PC-9 (cell line): ENCODE measurements at regions not wholly inside any gene's neighbourhood (a gene's known extent, or its start where the extent isn't known, plus 50 kb on each side); places are given as distances from the start of the nearest gene placed in this dataset.

Experiments used
- BruUV-seq: library from RNA; stranded (reverse); fragments of 400-500 nt; replicated peaks from 2 replicates; lab custom pipeline; 2021; lab: Mats Ljungman, UMichigan
- CTCF ChIA-PET: fragments of 300-600 bp; sonication (Branson Sonifier 250); formaldehyde crosslinking; loops from one replicate; lab custom pipeline; 2022; ENCODE audit warnings: antibody characterized with exemption; lab: Charles Lee
- POLR2A ChIA-PET: fragments of 300-600 bp; sonication (Branson Sonifier 250); formaldehyde crosslinking; loops from one replicate; lab custom pipeline; 2022; ENCODE audit warnings: antibody characterized with exemption; ENCODE audit not compliant: unreplicated experiment; lab: Charles Lee
- DNase-seq, 2 experiments: peaks; one replicate each; pipeline versions ENCODE4 v3.0.0 to v3.0.0-alpha.2; 2015 to 2022; ENCODE audit warnings: mixed read lengths in 1 of 2
- H2AFZ ChIP-seq: fragments of 200-600 bp; sonication (generic); 2 replicates; pipeline ENCODE4 v1.8.1; 2017; ENCODE audit warnings: antibody characterized with exemption
- H3F3A ChIP-seq: fragments of 200-600 bp; sonication (generic); 2 replicates; pipeline ENCODE4 v1.8.1; 2017; ENCODE audit warnings: antibody characterized with exemption, mild to moderate bottlenecking, low read depth; ENCODE audit not compliant: insufficient read depth
- H3K27ac ChIP-seq: fragments of 200-600 bp; sonication (generic); 2 replicates; pipeline ENCODE4 v1.6.1; 2016; ENCODE audit warnings: mixed run types
- H3K27me3 ChIP-seq: fragments of 200-600 bp; sonication (generic); 2 replicates; pipeline ENCODE4 v1.6.1; 2016; ENCODE audit warnings: low read depth, mixed run types; ENCODE audit not compliant: insufficient read depth
- H3K36me3 ChIP-seq: fragments of 200-600 bp; sonication (generic); 2 replicates; pipeline ENCODE4 v1.6.1; 2016; ENCODE audit warnings: low read depth, mixed run types
- H3K4me1 ChIP-seq: fragments of 200-600 bp; sonication (generic); replicated peaks from 2 replicates; pipeline ENCODE4 v1.6.1; 2016; ENCODE audit warnings: mixed run types; ENCODE audit not compliant: insufficient read depth
- H3K4me2 ChIP-seq: fragments of 200-600 bp; sonication (generic); 2 replicates; pipeline ENCODE4 v1.6.1; 2017; ENCODE audit warnings: mixed run types
- H3K4me3 ChIP-seq: fragments of 200-600 bp; sonication (generic); 2 replicates; pipeline ENCODE4 v1.6.1; 2016; ENCODE audit warnings: mixed run types
- H3K79me2 ChIP-seq: fragments of 200-600 bp; sonication (generic); 2 replicates; pipeline ENCODE4 v1.6.1; 2017; ENCODE audit warnings: low read depth, mixed run types
- H3K9me2 ChIP-seq: fragments of 200-600 bp; sonication (generic); 2 replicates; pipeline ENCODE4 v1.8.1; 2017; ENCODE audit warnings: mild to moderate bottlenecking; ENCODE audit not compliant: insufficient read depth
- H3K9me3 ChIP-seq: fragments of 200-600 bp; sonication (generic); 2 replicates; pipeline ENCODE4 v1.8.1; 2016; ENCODE audit warnings: low read depth; ENCODE audit not compliant: insufficient read depth
- H4K20me1 ChIP-seq: fragments of 200-600 bp; sonication (generic); 2 replicates; pipeline ENCODE4 v1.8.1; 2017; ENCODE audit not compliant: insufficient read depth
- CTCF ChIP-seq: fragments of 200-600 bp; sonication (generic); conservative IDR thresholded peaks from 2 replicates; pipeline ENCODE4 v1.6.1; 2017; ENCODE audit warnings: mixed run types, antibody characterized with exemption, mild to moderate bottlenecking, moderate library complexity
- EZH2 ChIP-seq: fragments of 200-600 bp; sonication (generic); IDR thresholded peaks from 2 replicates; pipeline ENCODE4 v1.8.0; 2017; ENCODE audit warnings: antibody characterized with exemption, low read depth
- intact Hi-C: fragments of 100-400 bp; cut with micrococcal nuclease; formaldehyde crosslinking; loops from one replicate; pipeline ENCODE4 v1.10.0; 2022; ENCODE audit not compliant: unreplicated experiment

GRCh38 chr15:77790481-77790880 is 157.8 kb upstream of the LINGO1 start:
- peaks cover 87% of the 10 kb centered on the region for H3K27me3 ChIP-seq
- no peaks in the 10 kb centered on the region for H3K79me2 ChIP-seq
- no TSS peak for BruUV-seq
- H3K4me1 ChIP-seq: no peaks in the 10 kb centered on the region
- H3K36me3 ChIP-seq: no peaks in the 10 kb centered on the region
- no peaks in the 10 kb centered on the region for H3F3A ChIP-seq
- no peaks in the 10 kb centered on the region for H4K20me1 ChIP-seq
- no peaks in the 10 kb centered on the region for H3K9me2 ChIP-seq
- no peak overlapping the region for H3K4me3 ChIP-seq
- H3K27ac ChIP-seq: no peak overlapping the region
- no peaks in the 10 kb centered on the region for H3K9me3 ChIP-seq
- ChIA-PET CTCF (no interaction called here), POLR2A (no interaction called here)
- no peak for DNase-seq
- no peak overlapping the region for H2AFZ ChIP-seq
- intact Hi-C loops: no loop called here
- TF ChIP-seq CTCF: no peak
- no peak overlapping the region for H3K4me2 ChIP-seq

DNA sequence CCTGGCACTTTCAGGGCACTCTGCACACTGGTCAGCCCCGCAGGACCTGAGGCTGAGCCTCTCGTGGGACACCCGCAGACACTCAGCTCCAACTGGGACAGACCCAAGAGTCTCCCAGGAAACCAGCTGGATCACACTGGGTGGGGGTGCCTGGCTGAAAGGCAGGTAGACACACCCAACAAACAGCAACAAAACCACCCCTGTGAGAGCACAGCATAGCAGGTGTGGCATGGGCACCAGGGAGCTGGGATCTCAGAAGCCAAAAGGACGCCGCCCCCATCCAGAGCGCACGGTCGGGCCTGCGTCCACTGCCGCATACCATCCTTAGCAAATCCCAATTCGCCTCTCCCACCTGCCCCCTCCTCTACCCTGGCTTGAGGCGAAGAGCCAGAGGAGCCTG is 154.2 kb upstream of the LINGO1 start:
- H3K79me2 ChIP-seq: no peaks in the 10 kb centered on the region
- no peak overlapping the region for H3K4me2 ChIP-seq
- no peaks in the 10 kb centered on the region for H3F3A ChIP-seq
- no TSS peak for BruUV-seq
- H3K27me3 ChIP-seq: peaks cover 92% of the 10 kb centered on the region
- CTCF ChIA-PET: no interaction called here
- no peak for DNase-seq
- no peak overlapping the region for H3K27ac ChIP-seq
- H3K36me3 ChIP-seq: no peaks in the 10 kb centered on the region
- TF ChIP-seq CTCF: no peak
- intact Hi-C loops: no loop called here
- POLR2A ChIA-PET: interaction anchor here (0.7 kb wide), 1 partner anchor 703 kb away, joined by 3 read pairs; no protein-coding TSS in a partner anchor
- no peak overlapping the region for H3K4me3 ChIP-seq
- H3K4me1 ChIP-seq: no peaks in the 10 kb centered on the region
- H4K20me1 ChIP-seq: no peaks in the 10 kb centered on the region
- no peaks in the 10 kb centered on the region for H3K9me2 ChIP-seq
- H2AFZ ChIP-seq: no peak overlapping the region
- H3K9me3 ChIP-seq: no peaks in the 10 kb centered on the region

DNA sequence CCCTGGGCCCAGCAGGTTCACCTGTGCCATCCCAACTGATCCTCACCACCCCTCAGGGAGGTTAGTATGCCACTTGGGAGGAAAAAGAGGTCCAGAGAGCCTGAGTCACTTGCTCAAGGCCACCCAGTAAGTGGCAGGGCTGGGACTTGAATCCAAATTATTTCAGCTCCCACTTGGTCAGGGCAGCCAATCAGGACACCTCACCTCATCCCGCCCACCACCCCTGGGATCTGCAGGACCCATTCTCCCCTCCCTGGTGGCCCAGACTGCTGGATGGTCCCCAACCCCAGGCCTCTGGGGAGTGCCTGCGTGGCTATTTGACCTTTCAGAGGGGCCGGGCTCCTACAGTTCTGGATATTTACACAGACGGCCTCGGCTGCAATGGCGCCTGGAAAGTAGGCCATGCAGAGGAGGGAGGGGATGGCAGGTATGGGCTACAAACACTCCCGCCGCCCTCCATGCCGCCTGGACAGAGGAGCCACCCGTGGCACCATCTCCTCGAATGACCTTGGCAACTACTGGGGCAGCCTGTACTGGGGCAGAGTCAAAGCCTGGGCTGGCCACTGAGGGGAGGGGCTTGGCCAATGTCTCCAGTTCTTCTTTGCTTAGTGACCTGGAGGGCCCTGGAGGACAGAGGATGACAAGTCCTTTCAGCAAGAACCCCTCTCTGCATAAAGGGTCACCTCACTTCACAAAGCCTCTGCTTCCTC is 153.6 kb upstream of the LINGO1 start:
- no peaks in the 10 kb centered on the region for H3K79me2 ChIP-seq
- ChIA-PET CTCF (no interaction called here), POLR2A (no interaction called here)
- TF ChIP-seq CTCF (no peak), EZH2 (no peak)
- H3K9me2 ChIP-seq: no peaks in the 10 kb centered on the region
- peaks cover 94% of the 10 kb centered on the region for H3K27me3 ChIP-seq
- no peaks in the 10 kb centered on the region for H3K36me3 ChIP-seq
- no peak overlapping the region for H3K27ac ChIP-seq
- H3K4me2 ChIP-seq: no peak overlapping the region
- intact Hi-C loops: no loop called here
- no peak overlapping the region for H3K4me3 ChIP-seq
- BruUV-seq: no TSS peak
- H3F3A ChIP-seq: no peaks in the 10 kb centered on the region
- H2AFZ ChIP-seq: no peak overlapping the region
- H4K20me1 ChIP-seq: no peaks in the 10 kb centered on the region
- no peak for DNase-seq
- H3K9me3 ChIP-seq: no peaks in the 10 kb centered on the region
- no peaks in the 10 kb centered on the region for H3K4me1 ChIP-seq
